PC-9 (cell line): ENCODE measurements at regions not wholly inside any gene's neighbourhood (a gene's known extent, or its start where the extent isn't known, plus 50 kb on each side); places are given as distances from the start of the nearest gene placed in this dataset.
A peak's percentile ranks its signal among the peaks of the same experiment; 100 is the strongest.

Experiments
- BruUV-seq: library from RNA; stranded (reverse); fragments of 400-500 nt; replicated peaks from 2 replicates; lab custom pipeline; 2021; lab: Mats Ljungman, UMichigan
- CTCF ChIA-PET: fragments of 300-600 bp; sonication (Branson Sonifier 250); formaldehyde crosslinking; loops from one replicate; lab custom pipeline; 2022; ENCODE audit warnings: antibody characterized with exemption; lab: Charles Lee
- POLR2A ChIA-PET: fragments of 300-600 bp; sonication (Branson Sonifier 250); formaldehyde crosslinking; loops from one replicate; lab custom pipeline; 2022; ENCODE audit warnings: antibody characterized with exemption; ENCODE audit not compliant: unreplicated experiment; lab: Charles Lee
- DNase-seq, 2 experiments: peaks; one replicate each; pipeline versions ENCODE4 v3.0.0 to v3.0.0-alpha.2; 2015 to 2022; ENCODE audit warnings: mixed read lengths in 1 of 2
- H2AFZ ChIP-seq: fragments of 200-600 bp; sonication (generic); 2 replicates; pipeline ENCODE4 v1.8.1; 2017; ENCODE audit warnings: antibody characterized with exemption
- H3F3A ChIP-seq: fragments of 200-600 bp; sonication (generic); 2 replicates; pipeline ENCODE4 v1.8.1; 2017; ENCODE audit warnings: antibody characterized with exemption, mild to moderate bottlenecking, low read depth; ENCODE audit not compliant: insufficient read depth
- H3K27ac ChIP-seq: fragments of 200-600 bp; sonication (generic); 2 replicates; pipeline ENCODE4 v1.6.1; 2016; ENCODE audit warnings: mixed run types
- H3K27me3 ChIP-seq: fragments of 200-600 bp; sonication (generic); 2 replicates; pipeline ENCODE4 v1.6.1; 2016; ENCODE audit warnings: low read depth, mixed run types; ENCODE audit not compliant: insufficient read depth
- H3K36me3 ChIP-seq: fragments of 200-600 bp; sonication (generic); 2 replicates; pipeline ENCODE4 v1.6.1; 2016; ENCODE audit warnings: low read depth, mixed run types
- H3K4me1 ChIP-seq: fragments of 200-600 bp; sonication (generic); replicated peaks from 2 replicates; pipeline ENCODE4 v1.6.1; 2016; ENCODE audit warnings: mixed run types; ENCODE audit not compliant: insufficient read depth
- H3K4me2 ChIP-seq: fragments of 200-600 bp; sonication (generic); 2 replicates; pipeline ENCODE4 v1.6.1; 2017; ENCODE audit warnings: mixed run types
- H3K4me3 ChIP-seq: fragments of 200-600 bp; sonication (generic); 2 replicates; pipeline ENCODE4 v1.6.1; 2016; ENCODE audit warnings: mixed run types
- H3K79me2 ChIP-seq: fragments of 200-600 bp; sonication (generic); 2 replicates; pipeline ENCODE4 v1.6.1; 2017; ENCODE audit warnings: low read depth, mixed run types
- H3K9me2 ChIP-seq: fragments of 200-600 bp; sonication (generic); 2 replicates; pipeline ENCODE4 v1.8.1; 2017; ENCODE audit warnings: mild to moderate bottlenecking; ENCODE audit not compliant: insufficient read depth
- H3K9me3 ChIP-seq: fragments of 200-600 bp; sonication (generic); 2 replicates; pipeline ENCODE4 v1.8.1; 2016; ENCODE audit warnings: low read depth; ENCODE audit not compliant: insufficient read depth
- H4K20me1 ChIP-seq: fragments of 200-600 bp; sonication (generic); 2 replicates; pipeline ENCODE4 v1.8.1; 2017; ENCODE audit not compliant: insufficient read depth
- CTCF ChIP-seq: fragments of 200-600 bp; sonication (generic); conservative IDR thresholded peaks from 2 replicates; pipeline ENCODE4 v1.6.1; 2017; ENCODE audit warnings: mixed run types, antibody characterized with exemption, mild to moderate bottlenecking, moderate library complexity
- EZH2 ChIP-seq: fragments of 200-600 bp; sonication (generic); IDR thresholded peaks from 2 replicates; pipeline ENCODE4 v1.8.0; 2017; ENCODE audit warnings: antibody characterized with exemption, low read depth
- intact Hi-C: fragments of 100-400 bp; cut with micrococcal nuclease; formaldehyde crosslinking; loops from one replicate; pipeline ENCODE4 v1.10.0; 2022; ENCODE audit not compliant: unreplicated experiment

GRCh38 chr1:80624682-80625081 is 1176.1 kb upstream of the ADGRL2 start:
- H3K4me1 ChIP-seq, result no peaks in the 10 kb centered on the region
- POLR2A ChIA-PET, result no interaction called here
- BruUV-seq, result no TSS peak
- no peaks in the 10 kb centered on the region for H3K79me2 ChIP-seq
- TF ChIP-seq CTCF, result no peak
- no peak for TF ChIP-seq EZH2
- CTCF ChIA-PET, result no interaction called here
- no peaks in the 10 kb centered on the region for H4K20me1 ChIP-seq
- no peaks in the 10 kb centered on the region for H3F3A ChIP-seq
- no peak overlapping the region for H3K27ac ChIP-seq
- H3K9me2 ChIP-seq, result no peaks in the 10 kb centered on the region; the same call in 1 of the 2 replicates
- intact Hi-C loops, result no loop called here
- H3K9me3 ChIP-seq, result no peaks in the 10 kb centered on the region
- H2AFZ ChIP-seq, result no peak overlapping the region
- no peak for DNase-seq
- H3K27me3 ChIP-seq, result no peaks in the 10 kb centered on the region
- H3K4me2 ChIP-seq, result no peak overlapping the region
- H3K4me3 ChIP-seq, result no peak overlapping the region
- no peaks in the 10 kb centered on the region for H3K36me3 ChIP-seq

GRCh38 chr1:80607064-80607463 is 1193.7 kb upstream of the ADGRL2 start:
- Histone ChIP-seq H3F3A (no peaks in the 10 kb centered on the region), H3K9me3 (no peaks in the 10 kb centered on the region; the same call in 1 of the 2 replicates), H3K9me2 (no peaks in the 10 kb centered on the region), H3K4me1 (no peaks in the 10 kb centered on the region), H3K36me3 (no peaks in the 10 kb centered on the region), H3K4me3 (no peak overlapping the region), H3K4me2 (no peak overlapping the region), H3K27me3 (no peaks in the 10 kb centered on the region), H2AFZ (no peak overlapping the region), H3K27ac (no peak overlapping the region), H4K20me1 (no peaks in the 10 kb centered on the region), H3K79me2 (no peaks in the 10 kb centered on the region)
- TF ChIP-seq CTCF (no peak), EZH2 (no peak)
- intact Hi-C loops, result no loop called here
- no peak for DNase-seq
- CTCF ChIA-PET, result no interaction called here
- POLR2A ChIA-PET, result no interaction called here
- no TSS peak for BruUV-seq

- POLR2A ChIA-PET, result interaction anchor here (0.6 kb wide), 1 partner anchor 48 kb away, joined by 7 read pairs; no protein-coding TSS in a partner anchor
- Histone ChIP-seq H3F3A (no peaks in the 10 kb centered on the region), H3K9me2 (no peaks in the 10 kb centered on the region), H3K36me3 (no peaks in the 10 kb centered on the region), H3K9me3 (peaks cover 31% of the 10 kb centered on the region), H3K27ac (peak overlapping the region; percentile 64), H3K79me2 (no peaks in the 10 kb centered on the region), H3K27me3 (no peaks in the 10 kb centered on the region), H3K4me2 (peak overlapping the region; percentile 62), H3K4me1 (peaks cover 19% of the 10 kb centered on the region), H2AFZ (0 out of 2 replicates have a peak overlapping the region, but pooled peaks have one; percentile 2), H3K4me3 (peak overlapping the region; percentile 29; the same call in 1 of the 2 replicates), H4K20me1 (no peaks in the 10 kb centered on the region)
- peak; percentile 34 to 87 for DNase-seq
- CTCF ChIA-PET, result no interaction called here
- intact Hi-C loops, result no loop called here
- TF ChIP-seq CTCF, result no peak
- no peak for TF ChIP-seq EZH2
- BruUV-seq, result no TSS peak
These were observed 1206.7 kb upstream of the ADGRL2 start for GRCh38 chr1:80594013-80594412.
